GM23248 (cell line): ENCODE measurements at regions not wholly inside any gene's neighbourhood (a gene's known extent, or its start where the extent isn't known, plus 50 kb on each side); places are given as distances from the start of the nearest gene placed in this dataset.

Source experiments
- EZH2 ChIP-seq: fragments of 200-600 bp; sonication (generic); IDR thresholded peaks from 2 replicates; pipeline ENCODE4 v1.6.1; 2018; ENCODE audit warnings: antibody characterized with exemption, mild to moderate bottlenecking; ENCODE audit not compliant: insufficient read depth, poor library complexity, severe bottlenecking
- EZH2phosphoT487 ChIP-seq: fragments of 200-600 bp; sonication (generic); IDR thresholded peaks from 2 replicates; pipeline ENCODE4 v1.6.1; 2018; ENCODE audit warnings: antibody characterized with exemption, moderate library complexity, mild to moderate bottlenecking, low read depth; ENCODE audit not compliant: insufficient read depth

DNA sequence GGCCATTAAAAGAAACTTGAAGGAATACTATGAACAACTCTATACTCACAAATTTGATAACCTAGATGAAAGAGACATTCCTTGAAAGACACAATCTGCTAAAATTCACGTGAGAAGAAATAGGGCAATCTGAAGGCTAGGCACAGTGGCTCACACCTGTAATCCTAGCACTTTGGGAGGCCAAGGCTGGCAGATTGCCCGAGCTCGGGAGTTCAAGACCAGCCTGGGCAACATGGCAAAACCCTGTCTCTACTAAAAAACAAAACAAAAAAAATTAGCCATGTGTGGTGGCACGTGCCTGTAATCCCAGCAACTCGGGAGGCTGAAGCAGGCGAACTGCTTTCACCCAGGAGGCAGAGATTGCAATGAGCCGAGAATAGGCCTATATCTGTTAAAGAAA, 104.8 kb downstream of the HES1 start:
- no peak for TF ChIP-seq EZH2
- no peak for TF ChIP-seq EZH2phosphoT487
